Endodermal cell (in vitro differentiated cells): ENCODE measurements at regions not wholly inside any gene's neighbourhood (a gene's known extent, or its start where the extent isn't known, plus 50 kb on each side); places are given as distances from the start of the nearest gene placed in this dataset.

Source experiments
- DNase-seq: peaks from one replicate; pipeline ENCODE4 v3.0.0-alpha.2; 2017
- H3K27ac ChIP-seq: 2 replicates; pipeline ENCODE4 v1.5.1; 2013; ENCODE audit warnings: mild to moderate bottlenecking, low read depth, low read length, moderate library complexity
- H3K27me3 ChIP-seq: 2 replicates; pipeline ENCODE4 v1.6.1; 2013; ENCODE audit warnings: mild to moderate bottlenecking, low read length, moderate library complexity; ENCODE audit not compliant: insufficient read depth, control insufficient read depth, poor library complexity, severe bottlenecking
- H3K36me3 ChIP-seq: 2 replicates; pipeline ENCODE4 v1.7.0; 2013; ENCODE audit warnings: mild to moderate bottlenecking, low read length, moderate library complexity; ENCODE audit not compliant: control insufficient read depth, insufficient read depth
- H3K4me1 ChIP-seq: one replicate; pipeline ENCODE4 v1.7.0; 2013; ENCODE audit warnings: low read length; ENCODE audit not compliant: control insufficient read depth, insufficient read depth
- H3K4me3 ChIP-seq: 2 replicates; pipeline ENCODE4 v1.5.1; 2013; ENCODE audit warnings: mild to moderate bottlenecking, low read length, moderate library complexity
- H3K9ac ChIP-seq: 2 replicates; pipeline ENCODE4 v1.6.1; 2013; ENCODE audit warnings: mild to moderate bottlenecking, low read length, moderate library complexity; ENCODE audit not compliant: poor library complexity, severe bottlenecking; ENCODE audit errors: extremely low read depth
- H3K9me3 ChIP-seq: 2 replicates; pipeline ENCODE4 v1.6.1; 2013; ENCODE audit warnings: mild to moderate bottlenecking, low read length, moderate library complexity; ENCODE audit not compliant: control insufficient read depth
- H3K27ac Mint-ChIP-seq: 2 replicates; pipeline ENCODE4 v1.8.0; 2020; ENCODE audit warnings: mixed read lengths
- H3K27me3 Mint-ChIP-seq: 2 replicates; pipeline ENCODE4 v1.8.0; 2021; ENCODE audit warnings: mild to moderate bottlenecking, mixed read lengths; ENCODE audit not compliant: insufficient read depth
- H3K36me3 Mint-ChIP-seq: 2 replicates; pipeline ENCODE4 v1.8.0; 2020; ENCODE audit warnings: low read depth, mixed read lengths
- H3K4me1 Mint-ChIP-seq: 2 replicates; pipeline ENCODE4 v1.8.0; 2020; ENCODE audit warnings: mixed read lengths
- H3K4me3 Mint-ChIP-seq: 2 replicates; pipeline ENCODE4 v1.8.0; 2020; ENCODE audit warnings: mild to moderate bottlenecking, moderate library complexity, mixed read lengths
- H3K9me3 Mint-ChIP-seq: 2 replicates; pipeline ENCODE4 v1.8.0; 2020; ENCODE audit warnings: mild to moderate bottlenecking, mixed read lengths
- CTCF ChIP-seq: fragments of 200-600 bp; sonication (generic); conservative IDR thresholded peaks from 2 replicates; pipeline ENCODE4 v1.5.0; 2021; ENCODE audit warnings: antibody characterized with exemption, mild to moderate bottlenecking
- WGBS, 2 experiments: methylation state at CpG; one replicate each; pipeline versions ENCODE4 v1.1.5 to v1.1.7; 2013; ENCODE audit warnings: missing lambda C conversion rate in 2 of 2, mixed read lengths in 1 of 2; ENCODE audit not compliant: insufficient coverage in 1 of 2, insufficient read length in 1 of 2; 5-methylcytosine and 5-hydroxymethylcytosine counted together

- 94% methylated on average over 8 to 10 of the region's 10 CpGs for WGBS, 2 experiments
- H3K36me3 ChIP-seq, result no peaks in the 10 kb centered on the region
- no peaks in the 10 kb centered on the region for H3K27me3 ChIP-seq
- H3K27ac ChIP-seq, result no peak overlapping the region
- no peak overlapping the region for H3K27ac Mint-ChIP-seq
- H3K4me1 ChIP-seq, result no peaks in the 10 kb centered on the region
- no peak for DNase-seq
- H3K9me3 ChIP-seq, result no peaks in the 10 kb centered on the region
- TF ChIP-seq CTCF, result no peak
- peaks cover 2% of the 10 kb centered on the region for H3K27me3 Mint-ChIP-seq
- H3K4me1 Mint-ChIP-seq, result peaks cover 14% of the 10 kb centered on the region
- no peak overlapping the region for H3K4me3 ChIP-seq
- peaks cover 4% of the 10 kb centered on the region for H3K36me3 Mint-ChIP-seq
- no peak overlapping the region for H3K4me3 Mint-ChIP-seq
- no peak overlapping the region for H3K9ac ChIP-seq
- no peaks in the 10 kb centered on the region for H3K9me3 Mint-ChIP-seq
Observed at GRCh38 chr4:4609622-4610334, 67.9 kb upstream of the STX18 start.

- H3K4me1 Mint-ChIP-seq, result peaks cover 25% of the 10 kb centered on the region
- Histone ChIP-seq H3K4me1 (no peaks in the 10 kb centered on the region), H3K27ac (no peak overlapping the region), H3K9ac (no peak overlapping the region), H3K36me3 (no peaks in the 10 kb centered on the region), H3K27me3 (no peaks in the 10 kb centered on the region), H3K9me3 (no peaks in the 10 kb centered on the region), H3K4me3 (no peak overlapping the region)
- WGBS, 2 experiments, result 80% methylated on average over 5 to 12 of the region's 13 CpGs
- H3K27me3 Mint-ChIP-seq, result peaks cover 2% of the 10 kb centered on the region
- no peak overlapping the region for H3K27ac Mint-ChIP-seq
- no peak for DNase-seq
- no peak overlapping the region for H3K4me3 Mint-ChIP-seq
- H3K36me3 Mint-ChIP-seq, result peaks cover 4% of the 10 kb centered on the region
- no peaks in the 10 kb centered on the region for H3K9me3 Mint-ChIP-seq
- TF ChIP-seq CTCF, result no peak
Observed at GRCh38 chr4:4608214-4608537, 66.3 kb upstream of the STX18 start.

GRCh38 chr4:4607336-4608213 is 65.7 kb upstream of the STX18 start:
- peak; percentile 50 for DNase-seq
- Histone ChIP-seq H3K9ac (no peak overlapping the region), H3K4me3 (no peak overlapping the region), H3K27me3 (no peaks in the 10 kb centered on the region), H3K4me1 (no peaks in the 10 kb centered on the region), H3K36me3 (no peaks in the 10 kb centered on the region), H3K9me3 (no peaks in the 10 kb centered on the region), H3K27ac (no peak overlapping the region)
- H3K9me3 Mint-ChIP-seq, result no peaks in the 10 kb centered on the region
- no peak for TF ChIP-seq CTCF
- peaks cover 4% of the 10 kb centered on the region for H3K36me3 Mint-ChIP-seq
- H3K4me3 Mint-ChIP-seq, result no peak overlapping the region
- H3K4me1 Mint-ChIP-seq, result peaks cover 28% of the 10 kb centered on the region
- H3K27ac Mint-ChIP-seq, result no peak overlapping the region
- H3K27me3 Mint-ChIP-seq, result peaks cover 2% of the 10 kb centered on the region
- 75 to 78% methylated on average over 14 to 19 of the region's 19 CpGs for WGBS, 2 experiments
